ENCODE measurements at regions not wholly inside any gene's neighbourhood (a gene's known extent, or its start where the extent isn't known, plus 50 kb on each side); places are given as distances from the start of the nearest gene placed in this dataset.
"Not testable (repeated sequence)": the region's sequence is repeated elsewhere in the genome, so short reads cannot be mapped to it uniquely, and the experiment has no call there.

DNA sequence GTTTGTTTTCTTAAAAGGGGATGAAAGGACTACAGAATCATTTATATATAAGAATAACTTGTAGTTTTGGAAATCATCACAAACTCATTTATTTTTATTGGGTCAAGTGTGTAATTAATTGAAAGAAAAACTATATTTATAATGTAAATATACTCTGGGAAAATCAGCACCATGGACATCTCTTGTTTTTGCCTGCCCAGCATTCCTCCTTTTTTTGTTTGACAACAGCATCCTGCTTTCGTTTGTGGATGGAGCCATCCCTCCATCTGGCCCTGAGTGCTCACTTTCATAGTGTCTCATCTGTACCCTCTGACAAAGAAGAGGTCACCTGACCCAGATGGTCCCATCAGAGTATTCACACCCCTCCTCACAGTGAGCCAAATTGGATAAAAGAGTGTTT is 308.2 kb upstream of the HTR1E start:
- DNase-seq (ENCODE audit: low read depth in 2 of 3, low spot score in 2 of 3): no peak

DNA sequence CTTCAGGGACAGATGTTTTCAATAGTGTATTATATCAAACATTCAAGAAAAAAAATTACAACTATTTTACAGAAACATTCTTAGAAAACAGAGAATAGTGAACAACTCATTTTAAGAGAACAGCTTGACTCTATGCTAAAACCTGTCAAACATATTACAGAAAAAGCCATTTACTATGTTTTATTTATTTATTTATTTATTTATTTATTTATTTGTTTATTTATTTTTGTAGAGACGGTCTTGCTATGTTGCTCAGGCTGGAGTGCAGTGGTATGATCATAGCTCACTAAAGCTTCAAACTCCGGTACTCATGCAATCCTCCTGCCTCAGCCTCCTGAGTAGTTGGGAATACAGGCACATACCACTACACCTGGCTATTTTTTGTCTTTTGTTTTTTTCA is 317.9 kb upstream of the HTR1E start:
- no peak for DNase-seq (ENCODE audit: low read depth in 2 of 3, low spot score in 2 of 3)

DNA sequence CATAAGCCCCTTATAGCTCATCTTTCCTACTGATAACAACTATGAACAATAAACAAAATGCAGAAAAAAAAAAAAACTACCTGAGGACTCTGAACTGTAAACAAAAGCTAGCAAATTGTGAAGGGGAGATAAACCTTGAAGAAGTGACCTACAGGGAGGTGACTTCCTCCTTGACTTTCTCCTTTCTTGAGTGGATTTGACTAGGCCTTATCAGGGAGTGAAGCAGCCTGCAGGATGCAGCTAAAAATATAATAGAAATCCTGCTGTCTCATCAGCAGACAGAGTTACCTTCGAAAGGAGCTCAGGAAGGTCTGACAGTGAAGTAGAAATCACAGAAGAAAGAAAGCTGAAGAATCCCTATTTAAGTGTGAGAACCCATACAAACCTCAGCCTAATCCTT is 322.0 kb upstream of the HTR1E start:
- no peak for DNase-seq (ENCODE audit: low read depth in 2 of 3, low spot score in 2 of 3)

DNA sequence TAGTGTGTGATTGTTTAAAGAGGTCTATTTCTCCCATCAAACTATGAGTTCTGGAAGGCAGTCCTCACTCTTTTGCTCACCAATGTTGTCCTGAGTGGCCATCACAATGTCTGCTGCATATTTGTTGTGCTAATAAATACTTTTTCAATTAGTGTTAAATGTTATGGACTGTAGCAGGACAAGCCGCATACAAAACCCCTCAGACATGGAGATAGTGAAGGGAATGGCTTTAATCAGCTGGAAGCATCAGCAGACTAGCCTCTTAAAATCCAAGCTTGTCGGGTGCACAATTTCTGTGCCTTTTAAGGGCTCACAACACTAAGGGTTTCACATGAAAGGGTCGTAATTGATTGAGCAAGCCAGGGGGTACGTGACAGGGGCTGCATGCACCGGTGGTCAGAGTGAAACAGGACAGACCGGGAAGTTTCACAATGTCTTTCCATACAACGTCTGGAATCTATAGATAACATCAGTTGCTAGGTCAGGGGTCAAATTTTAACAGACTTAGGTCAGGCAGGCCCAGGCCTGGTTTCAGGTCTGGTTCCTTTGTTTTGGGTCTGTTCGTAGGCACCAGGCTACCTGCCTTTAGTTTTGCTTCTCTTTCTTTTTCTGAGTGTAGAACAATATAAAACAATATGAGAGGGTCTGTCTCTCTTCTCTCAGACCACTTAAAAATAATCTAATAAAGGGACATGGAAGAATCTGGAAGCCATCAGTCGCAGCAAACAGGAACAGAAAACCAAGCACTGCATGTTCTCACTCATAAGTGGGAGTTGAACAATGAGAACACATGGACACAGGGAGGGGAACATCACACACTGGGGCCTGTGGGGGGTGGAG is 327.6 kb upstream of the HTR1E start:
- DNase-seq (ENCODE audit: low read depth in 2 of 3, low spot score in 2 of 3): no peak

DNA sequence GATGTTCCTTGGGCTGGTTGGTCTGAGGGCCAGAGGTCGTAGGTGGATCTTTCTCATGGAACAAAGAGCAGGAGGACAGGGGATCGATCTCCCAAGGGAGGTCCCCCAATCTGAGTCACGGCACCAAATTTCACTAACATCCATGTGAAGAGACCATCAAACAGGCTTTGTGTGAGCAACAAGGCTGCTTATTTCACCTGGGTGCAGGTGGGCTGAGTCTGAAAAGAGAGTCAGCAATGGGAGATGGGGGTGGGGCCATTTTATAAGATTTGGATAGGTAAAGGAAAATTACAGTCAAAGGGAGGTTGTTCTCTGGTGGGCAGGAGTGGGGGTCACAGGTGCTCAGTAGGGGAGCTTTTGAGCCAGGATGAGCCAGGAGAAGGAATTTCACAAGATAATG is 334.0 kb upstream of the HTR1E start:
- not testable (repeated sequence) for DNase-seq (ENCODE audit: low read depth in 2 of 3, low spot score in 2 of 3)

DNA sequence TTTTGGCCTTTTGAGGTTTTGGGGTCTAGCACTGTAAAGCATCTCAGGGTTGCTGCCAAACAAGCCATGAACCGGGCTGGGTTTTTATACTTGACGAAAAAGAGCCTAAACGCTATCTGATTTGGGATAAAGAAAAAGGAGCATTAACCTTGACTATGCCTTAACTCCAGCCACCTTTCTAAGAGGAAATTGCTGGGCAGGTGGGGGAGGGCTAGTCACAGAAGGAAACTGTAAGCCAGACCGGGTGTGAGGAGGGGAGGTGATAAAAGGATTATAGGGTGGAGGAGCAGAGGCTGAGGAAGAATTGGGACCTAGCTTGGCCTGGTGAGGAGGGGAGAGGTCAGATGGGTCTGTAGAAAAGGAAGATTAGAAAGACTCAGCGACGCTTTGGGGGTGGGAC is 335.2 kb upstream of the HTR1E start:
- DNase-seq (ENCODE audit: low read depth in 2 of 3, low spot score in 2 of 3): not testable (repeated sequence)

DNA sequence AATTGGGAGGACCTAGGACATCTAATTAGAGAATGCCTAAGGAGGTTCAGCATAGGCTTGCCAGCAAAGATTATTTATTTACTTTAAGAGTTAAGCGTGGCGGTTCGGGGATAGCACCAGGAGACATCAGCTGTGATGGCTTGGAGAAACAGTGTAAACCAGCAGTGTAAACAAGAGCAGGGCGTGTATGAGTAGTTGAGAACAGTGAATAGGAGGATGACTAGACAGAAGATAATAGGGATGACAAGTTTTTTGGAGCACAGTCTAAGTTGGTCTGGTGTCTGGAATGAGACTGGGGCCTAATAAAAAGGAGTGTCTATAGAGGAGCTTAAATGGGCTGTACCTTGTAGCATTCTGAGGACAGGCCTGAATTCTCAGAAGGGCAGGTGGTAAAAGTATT is 338.4 kb upstream of the HTR1E start:
- DNase-seq (ENCODE audit: low read depth in 2 of 3, low spot score in 2 of 3): not testable (repeated sequence)

DNA sequence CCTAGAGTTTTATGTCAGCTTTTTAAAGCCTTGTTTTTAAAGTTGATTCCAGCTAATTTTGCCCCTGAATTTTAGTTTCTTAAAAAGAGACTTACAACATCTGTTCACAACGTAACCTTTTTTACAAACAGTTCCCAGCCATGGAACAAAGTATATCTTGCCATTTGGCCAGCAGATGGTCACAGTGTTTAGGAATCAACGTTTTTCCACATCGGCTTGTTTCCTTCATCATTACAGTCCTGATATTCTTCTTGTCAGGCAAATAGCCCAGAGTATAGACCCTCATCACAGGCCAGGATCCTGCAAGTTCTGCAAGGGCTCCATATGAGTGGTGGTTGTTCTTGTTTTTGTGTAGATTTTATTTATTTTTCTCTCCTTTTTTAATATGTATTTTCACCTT is 341.7 kb upstream of the HTR1E start:
- DNase-seq (ENCODE audit: low read depth in 2 of 3, low spot score in 2 of 3): no peak

DNA sequence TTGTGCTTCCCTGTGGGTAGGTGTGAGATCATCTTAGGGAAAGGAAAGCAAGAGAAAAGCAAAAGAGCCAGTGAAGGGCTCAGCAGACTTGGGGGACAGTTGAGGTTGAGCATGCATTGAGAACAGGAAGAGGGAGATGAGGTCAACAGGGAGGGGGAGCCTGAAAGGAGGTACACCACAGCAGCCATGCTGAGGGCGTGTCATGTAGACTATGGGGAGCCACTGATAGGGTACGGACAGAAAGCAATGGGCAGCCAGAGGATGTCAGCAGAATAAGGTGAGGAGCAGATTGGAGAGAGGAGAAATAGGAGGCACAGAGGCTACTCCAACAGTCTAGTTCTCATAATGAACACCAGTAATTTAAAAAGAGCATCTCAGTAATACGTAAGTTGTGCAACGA is 351.1 kb upstream of the HTR1E start:
- DNase-seq (ENCODE audit: low read depth in 2 of 3, low spot score in 2 of 3): no peak

DNA sequence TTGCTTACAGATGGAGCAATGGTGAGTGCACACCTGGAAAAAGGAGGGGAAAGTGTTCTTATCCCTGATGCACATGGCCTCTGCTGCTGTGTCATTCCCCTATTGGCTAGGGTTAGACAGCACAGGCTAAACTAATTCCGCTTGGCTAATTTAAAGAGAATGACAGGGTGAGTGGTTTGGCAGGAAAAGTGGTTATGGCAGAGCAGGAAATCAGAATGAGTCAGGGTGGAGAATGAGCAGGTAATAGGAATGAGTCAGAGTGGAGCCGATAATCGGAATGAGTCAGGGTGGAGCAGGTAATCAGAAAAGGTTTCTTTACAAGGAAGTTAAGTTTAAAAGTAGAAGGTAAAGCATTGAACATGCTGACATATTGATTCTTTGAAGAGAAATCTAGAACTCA is 355.5 kb upstream of the HTR1E start:
- DNase-seq (ENCODE audit: low read depth in 2 of 3, low spot score in 2 of 3): no peak

DNA sequence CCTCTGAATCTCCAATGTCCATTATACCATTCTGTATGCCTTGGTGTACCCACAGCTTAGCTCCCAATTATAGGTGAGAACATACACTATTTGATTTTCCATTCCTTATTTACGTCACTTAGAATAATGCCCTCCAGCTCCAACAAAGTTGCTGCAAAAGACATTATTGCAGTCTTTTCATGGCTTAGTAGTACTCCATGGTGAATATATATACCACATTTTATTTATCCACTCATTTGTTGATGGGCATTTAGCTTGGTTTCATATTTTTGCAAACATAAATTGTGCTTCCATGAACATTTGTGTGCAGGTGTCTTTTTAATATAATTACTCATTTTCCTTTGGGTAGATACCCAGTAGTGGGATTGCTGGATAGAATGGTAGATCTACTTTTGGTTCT is 374.1 kb upstream of the HTR1E start:
- no peak for DNase-seq (ENCODE audit: low read depth in 2 of 3, low spot score in 2 of 3)

DNA sequence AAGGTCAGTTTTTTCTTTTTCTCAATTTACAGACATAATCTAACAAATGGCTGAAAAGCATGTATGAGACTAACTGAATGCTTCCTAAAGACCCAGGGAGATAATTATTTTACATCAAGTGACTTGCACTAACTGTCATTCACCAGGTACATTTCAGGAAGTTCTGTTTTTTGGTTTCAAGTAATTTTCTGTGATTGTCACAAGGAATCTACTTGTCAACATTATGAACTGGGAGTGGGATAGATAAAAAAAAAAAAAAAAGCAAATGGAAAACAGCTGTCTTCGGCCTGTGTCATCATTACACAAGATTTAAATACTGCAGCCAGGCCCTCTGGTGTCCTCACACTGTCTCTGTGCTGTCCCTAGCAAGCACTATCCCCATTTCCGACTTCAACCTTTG is 379.0 kb upstream of the HTR1E start:
- DNase-seq (ENCODE audit: low read depth in 2 of 3, low spot score in 2 of 3): no peak

DNA sequence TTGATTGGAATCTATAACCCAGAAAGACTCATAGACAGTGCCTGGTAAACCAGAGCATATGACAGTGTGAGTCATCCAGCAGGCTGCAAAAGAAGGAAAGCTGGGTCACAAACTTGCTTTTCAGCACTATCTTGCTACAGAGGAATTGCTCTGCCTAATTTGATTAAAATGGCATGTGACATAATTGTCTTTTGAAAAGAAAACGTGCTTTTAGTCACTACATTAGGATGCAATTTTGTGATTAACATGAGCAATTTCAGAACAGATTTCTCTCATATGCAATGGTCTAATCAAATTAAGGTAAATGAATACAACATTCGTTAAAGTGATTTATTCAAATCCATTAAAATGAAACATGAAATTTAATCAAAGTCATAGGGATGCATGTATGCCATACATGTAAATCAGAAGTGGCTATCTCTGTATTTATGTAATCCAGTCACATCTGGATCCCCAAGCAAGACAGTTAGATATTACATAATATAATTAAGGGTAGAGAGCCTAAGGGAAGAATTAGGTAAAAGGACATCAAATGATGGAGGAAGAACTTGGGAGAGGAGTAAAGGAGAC is 400.0 kb upstream of the HTR1E start:
- no peak for DNase-seq (ENCODE audit: low read depth in 2 of 3, low spot score in 2 of 3)

DNA sequence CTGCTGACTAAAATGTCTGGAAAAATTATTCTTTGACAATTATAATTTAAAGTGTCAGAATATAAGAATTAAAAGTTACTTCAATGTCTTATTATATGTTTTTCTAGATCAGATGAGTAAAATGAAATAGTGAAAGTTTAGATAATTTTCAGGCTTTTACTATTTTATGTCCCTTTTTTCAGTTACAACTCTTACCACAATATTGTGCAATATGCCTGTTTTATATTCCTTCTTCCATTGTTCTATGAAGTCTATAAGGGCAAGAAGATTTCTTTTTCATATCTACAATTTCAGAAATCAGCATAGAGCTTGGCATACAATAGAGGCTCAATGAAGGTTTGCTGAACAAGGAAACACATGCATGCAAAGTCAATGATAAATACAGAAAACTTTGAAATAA is 401.2 kb upstream of the HTR1E start:
- DNase-seq (ENCODE audit: low read depth in 2 of 3, low spot score in 2 of 3): no peak

DNA sequence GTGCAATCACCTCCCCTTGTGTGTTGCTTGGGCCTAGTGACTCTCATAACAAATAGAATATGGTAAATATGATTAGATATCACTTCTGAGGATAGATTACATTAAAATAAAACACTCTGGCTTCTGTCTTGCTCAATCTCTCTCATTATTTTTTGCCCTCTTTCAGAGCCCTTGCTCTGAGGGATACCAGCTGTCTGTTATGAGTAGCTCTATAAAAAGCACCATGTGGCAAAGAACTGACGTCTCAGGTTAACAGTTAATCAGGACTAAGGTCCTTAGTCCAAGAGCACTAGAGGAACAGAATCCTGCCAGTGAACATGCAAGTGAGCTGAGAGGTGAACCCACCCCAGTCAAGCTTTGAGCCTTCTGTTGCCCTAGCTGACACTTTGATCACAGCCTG is 402.2 kb upstream of the HTR1E start:
- DNase-seq (ENCODE audit: low read depth in 2 of 3, low spot score in 2 of 3): no peak

DNA sequence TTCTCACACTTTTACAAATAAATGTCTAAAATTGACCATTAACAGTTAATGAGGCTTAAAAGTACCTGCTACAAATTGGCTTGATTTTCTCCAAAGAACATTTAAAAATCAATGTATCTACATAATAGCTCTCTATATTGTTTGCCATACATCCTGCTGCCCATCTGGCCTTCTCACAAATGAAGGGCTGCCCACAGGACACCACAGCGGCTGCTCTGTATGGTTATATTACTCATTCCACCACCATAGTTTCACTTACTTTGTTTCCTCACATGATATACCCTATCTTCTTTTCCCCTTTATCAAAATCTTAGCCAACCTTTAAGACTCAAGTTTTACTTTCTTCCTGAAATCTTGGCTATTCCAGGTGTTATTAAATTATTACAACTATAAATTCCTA is 407.7 kb upstream of the HTR1E start:
- no peak for DNase-seq (ENCODE audit: low read depth in 2 of 3, low spot score in 2 of 3)

DNA sequence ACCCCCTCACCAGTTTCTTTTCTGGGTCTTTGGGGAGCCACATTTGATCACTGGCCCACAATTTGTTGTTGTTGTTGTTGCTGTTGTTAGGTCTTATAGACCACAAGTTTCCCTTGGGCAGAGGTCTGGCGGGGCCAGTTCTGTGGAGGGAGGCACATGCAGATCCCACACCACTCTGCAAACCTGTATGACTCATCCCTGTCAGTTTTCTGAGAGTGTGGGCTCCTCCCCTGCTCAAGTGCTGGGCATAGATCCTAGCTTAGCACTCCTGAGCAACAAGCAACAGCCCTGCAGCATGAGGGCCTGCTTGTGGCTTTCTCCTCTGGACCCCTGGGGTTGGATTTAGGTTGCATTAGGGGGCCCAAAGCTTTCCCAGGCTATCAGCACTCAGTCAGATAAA is 411.1 kb upstream of the HTR1E start:
- no peak for DNase-seq (ENCODE audit: low read depth in 2 of 3, low spot score in 2 of 3)

DNA sequence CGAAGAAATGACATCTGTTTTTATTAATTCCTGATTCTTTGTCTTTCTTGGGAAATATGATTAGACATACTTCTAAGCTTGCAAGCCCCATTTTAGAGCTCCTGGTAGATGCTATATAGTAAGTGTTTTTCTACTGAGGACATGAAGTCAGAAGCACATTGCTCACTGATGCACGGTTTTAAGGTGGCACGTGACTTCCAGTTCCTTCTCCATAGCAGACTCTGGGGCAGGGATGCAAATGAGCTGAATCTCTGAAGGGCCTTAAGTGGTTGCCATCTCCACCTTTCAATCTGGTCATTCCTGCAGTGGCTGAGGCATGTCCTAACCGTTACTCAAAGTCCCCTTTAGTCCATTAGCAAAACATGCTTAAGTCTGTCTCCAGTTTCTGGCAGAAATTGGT is 421.2 kb upstream of the HTR1E start:
- no peak for DNase-seq (ENCODE audit: low read depth in 2 of 3, low spot score in 2 of 3)

DNA sequence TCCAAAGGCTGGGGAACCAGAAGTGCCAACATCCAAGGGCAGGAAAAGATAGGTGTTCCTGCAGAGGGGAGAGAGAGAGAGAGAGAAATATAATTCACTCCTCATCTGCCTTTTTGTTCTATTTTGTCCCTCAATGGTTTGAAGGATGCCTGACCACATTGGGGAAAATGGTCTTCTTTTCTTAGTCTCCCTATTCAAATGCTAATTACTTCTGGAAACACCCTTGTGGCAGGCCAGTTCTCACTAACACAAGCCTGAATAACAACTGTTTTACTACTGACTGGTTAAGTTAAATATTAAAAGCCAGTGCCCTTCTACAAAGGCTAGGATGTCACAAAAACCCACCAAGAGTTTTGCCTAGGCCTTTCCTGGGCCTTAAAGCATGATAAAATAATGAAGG is 425.4 kb upstream of the HTR1E start:
- DNase-seq (ENCODE audit: low read depth in 2 of 3, low spot score in 2 of 3): no peak

DNA sequence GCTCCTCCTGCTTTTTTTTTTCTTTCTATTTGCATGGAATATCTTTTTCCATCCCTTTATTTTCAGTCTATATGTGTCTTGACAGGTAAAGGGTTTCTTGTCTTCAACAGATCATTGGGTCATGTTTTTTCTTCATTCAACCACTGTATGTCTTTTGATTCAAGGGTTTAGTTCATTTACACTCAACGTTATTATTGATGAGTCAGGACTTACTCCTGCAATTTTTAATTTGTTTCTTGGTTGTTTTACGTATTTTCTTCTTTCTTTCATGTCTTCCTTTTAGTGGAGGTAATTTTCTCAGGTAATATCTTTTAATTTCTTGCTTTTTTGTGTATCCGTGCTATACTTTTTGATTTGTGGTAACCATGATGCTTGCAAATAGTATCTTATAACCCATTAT is 429.1 kb upstream of the HTR1E start:
- no peak for DNase-seq (ENCODE audit: low read depth in 2 of 3, low spot score in 2 of 3)

DNA sequence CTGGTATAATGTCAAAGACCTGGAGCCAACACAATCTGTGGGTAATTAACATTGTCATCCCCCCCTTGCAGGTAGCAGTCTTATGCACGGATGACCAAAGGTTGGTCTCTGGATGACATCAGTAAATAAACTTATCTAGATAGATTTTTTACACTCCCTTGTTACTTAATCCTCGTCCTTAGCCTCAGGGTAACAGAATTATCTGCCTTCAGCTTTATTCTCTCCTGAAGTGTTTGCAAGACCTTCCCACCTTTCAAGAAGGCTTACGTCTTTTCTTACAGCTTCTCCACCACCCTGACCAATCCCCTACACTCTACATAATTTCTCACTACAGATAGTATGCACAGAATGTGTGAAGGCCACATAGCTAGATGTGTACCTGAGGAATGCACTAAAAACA is 434.8 kb upstream of the HTR1E start:
- DNase-seq (ENCODE audit: low read depth in 2 of 3, low spot score in 2 of 3): no peak

DNA sequence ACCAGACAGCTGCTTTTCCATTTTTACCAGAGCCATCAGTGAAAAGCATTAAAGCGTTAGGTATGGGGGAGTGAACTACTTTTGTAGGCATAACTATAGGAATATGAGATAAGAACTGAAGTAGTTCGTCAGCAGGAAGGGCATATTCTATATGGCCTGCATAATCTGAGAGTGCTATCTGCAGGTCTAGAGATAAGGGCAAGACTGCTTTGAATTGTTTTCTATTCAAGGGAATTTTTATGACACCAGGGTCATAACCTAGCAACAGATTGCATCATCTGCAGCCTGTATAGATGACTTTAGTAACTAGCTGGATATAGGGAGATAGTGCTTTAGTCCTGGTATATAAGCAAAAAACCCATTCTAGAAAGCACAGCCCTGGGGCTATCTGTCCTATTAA is 437.3 kb upstream of the HTR1E start:
- DNase-seq (ENCODE audit: low read depth in 2 of 3, low spot score in 2 of 3): no peak

DNA sequence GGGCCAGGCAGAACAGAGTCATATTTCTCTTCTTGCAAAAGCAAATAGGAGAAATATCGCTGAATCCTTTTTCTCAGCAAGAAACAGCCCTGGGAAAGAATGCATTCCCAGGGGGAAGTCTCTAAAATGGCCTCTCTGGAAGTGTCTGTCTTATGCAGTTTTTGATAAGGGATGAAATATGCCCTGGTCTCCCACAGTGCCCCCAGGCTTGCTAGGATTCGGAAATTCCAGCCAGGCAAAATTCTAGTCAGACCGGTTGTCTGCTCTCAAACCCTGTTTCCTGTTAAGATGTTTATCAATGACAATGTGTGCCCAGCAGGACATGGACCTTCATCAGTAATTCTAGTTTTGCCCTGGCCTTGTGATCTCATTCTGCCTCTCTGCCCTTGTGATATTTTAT is 448.3 kb upstream of the HTR1E start:
- DNase-seq (ENCODE audit: low read depth in 2 of 3, low spot score in 2 of 3): not testable (repeated sequence)
